Inflammatory macrophage treated with lipopolysaccharide for 4 hours (primary cell): ENCODE measurements at regions not wholly inside any gene's neighbourhood (a gene's known extent, or its start where the extent isn't known, plus 50 kb on each side); places are given as distances from the start of the nearest gene placed in this dataset.
"Not testable (repeated sequence)": the region's sequence is repeated elsewhere in the genome, so short reads cannot be mapped to it uniquely, and the experiment has no call there.

Experiments used
- DNase-seq: peaks from one replicate; pipeline ENCODE4 v3.0.0-alpha.2; 2020

DNA sequence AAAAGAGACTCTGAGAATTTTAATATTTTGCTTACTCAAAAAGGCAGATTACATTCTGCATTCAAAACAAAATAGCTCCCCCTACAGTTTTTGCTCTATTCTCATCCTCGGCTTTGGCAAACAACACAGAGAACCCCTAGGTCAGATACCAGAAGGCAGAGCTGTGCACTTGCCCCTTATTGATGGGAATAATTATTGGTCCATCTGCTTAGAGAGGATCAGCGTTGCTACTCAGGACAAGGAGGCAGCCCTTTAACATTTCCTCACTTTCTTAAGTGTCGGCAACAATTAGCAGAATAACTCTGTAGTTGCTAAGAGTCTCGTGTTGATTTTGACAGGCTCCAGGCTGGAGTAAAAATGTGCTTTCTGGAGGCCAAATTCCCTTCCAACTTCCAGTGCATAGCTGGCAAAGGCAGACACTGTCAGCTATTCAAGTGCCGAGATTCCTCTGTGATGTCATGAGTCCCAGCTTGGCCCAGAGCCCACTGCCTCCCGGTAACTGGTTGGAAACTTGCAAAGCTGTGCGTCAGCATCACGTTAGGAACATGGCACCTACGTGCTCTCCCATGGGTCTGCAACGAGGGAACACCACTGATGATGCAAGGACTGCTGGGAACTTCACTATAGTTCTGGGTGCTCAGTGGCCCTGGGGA is 482.7 kb upstream of the ADAMTS9 start:
- DNase-seq = no peak

DNA sequence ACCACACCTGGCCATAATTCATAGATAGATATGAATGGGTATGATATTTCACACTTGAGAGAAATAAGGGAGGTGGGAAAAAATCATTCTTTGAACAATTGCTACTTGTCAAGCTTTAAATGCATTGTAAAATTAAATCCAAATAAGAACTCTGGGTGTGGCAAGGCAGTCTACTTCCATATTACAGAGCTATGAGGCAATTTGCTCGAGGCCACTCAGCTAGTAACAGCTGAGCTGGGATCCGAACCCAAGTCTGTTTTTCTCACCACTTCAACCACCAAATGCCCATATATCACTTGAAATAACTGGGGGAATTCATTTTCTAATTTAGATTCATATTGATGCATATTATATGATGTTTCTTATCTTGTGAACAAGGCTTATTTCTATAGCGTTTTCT is 482.2 kb upstream of the ADAMTS9 start:
- no peak for DNase-seq

DNA sequence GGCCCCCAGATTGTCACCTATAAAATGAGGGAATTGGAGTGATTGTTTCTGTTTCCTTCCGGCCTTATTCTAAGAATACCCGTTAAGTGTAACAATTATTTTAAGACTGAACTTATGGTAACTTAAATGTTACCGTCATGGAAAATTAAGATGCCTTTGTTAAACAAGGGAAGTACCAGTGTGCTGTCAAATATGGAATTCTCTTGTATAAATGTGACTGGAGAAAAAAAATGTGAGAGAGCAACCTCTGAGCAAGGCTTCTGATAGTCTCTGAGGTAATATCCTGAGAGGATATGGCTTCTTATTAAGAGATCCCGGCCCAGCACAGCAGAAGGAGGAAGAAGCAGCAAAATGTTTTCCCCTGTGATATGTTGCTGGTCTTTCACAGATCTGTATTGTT is 480.7 kb upstream of the ADAMTS9 start:
- no peak for DNase-seq

DNA sequence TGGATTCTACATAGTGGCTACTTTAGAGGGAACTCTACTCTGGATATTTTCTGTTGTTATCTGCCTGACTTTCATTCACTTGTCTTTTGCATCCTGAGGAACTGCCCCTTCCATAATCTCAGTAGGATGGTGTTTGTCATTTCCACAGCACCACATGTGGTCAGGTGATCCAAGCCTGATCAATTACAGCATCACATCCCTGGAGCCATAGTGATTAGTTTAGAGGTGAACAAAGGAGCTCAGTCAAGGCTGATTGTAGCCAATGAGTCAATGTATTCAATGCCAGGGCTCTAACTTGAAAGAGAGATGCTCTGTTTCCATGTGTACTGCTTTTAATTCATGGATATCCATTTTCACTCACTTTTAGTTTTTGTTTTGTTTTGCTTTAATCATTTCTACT is 478.7 kb upstream of the ADAMTS9 start:
- no peak for DNase-seq

- no peak for DNase-seq
Measured at GRCh38 chr3:65158023-65158422, 470.2 kb upstream of the ADAMTS9 start.

DNA sequence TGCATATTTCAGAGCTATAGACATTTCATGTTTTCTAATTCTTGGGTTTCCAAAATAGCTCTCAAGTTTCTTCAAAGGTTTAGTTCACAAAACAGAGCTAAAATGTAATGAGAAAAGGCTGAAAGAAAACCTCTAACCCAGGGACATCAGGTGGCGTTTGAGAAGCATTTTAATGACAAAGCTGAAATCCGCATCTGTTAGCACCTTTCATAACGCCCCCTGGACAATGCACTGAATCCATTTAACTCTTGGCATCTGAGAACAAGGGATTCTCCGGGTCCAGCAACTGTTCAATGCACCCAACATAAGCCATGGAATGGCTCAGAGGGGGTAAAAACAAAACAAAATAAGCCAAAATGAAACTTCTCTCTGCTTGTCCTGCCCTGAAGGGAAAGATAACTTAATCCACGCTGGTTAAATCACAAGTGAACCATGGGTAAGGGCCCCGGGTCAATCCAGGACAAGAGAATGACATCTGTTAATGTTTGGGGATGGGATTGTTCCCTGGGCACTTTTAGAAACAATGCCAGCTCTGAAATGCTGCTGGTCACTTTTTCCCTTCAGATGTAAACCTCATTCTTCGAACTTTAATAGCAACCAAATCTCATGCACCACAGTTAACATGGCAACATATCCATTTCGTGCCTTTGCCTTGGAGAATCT is 466.2 kb upstream of the ADAMTS9 start:
- DNase-seq = no peak

DNA sequence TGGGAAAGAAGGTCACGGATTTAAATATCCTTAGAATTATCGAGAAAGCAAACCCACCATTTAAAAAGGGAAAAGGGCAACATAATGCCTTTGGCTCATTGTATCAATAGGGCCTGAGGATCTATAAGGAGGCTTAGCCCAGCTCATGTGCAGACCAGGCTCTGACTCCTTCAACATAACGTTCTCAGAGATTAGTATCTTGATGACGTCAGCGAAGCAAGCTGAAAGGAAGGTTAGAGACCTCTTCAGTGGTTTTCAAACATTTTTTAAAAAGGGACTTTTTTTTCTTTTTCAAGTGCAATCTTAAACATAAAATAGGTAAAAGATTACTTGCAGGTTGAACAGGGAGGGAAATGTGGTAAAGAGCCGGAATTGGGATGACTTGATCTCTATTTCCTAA is 463.9 kb upstream of the ADAMTS9 start:
- no peak for DNase-seq

DNA sequence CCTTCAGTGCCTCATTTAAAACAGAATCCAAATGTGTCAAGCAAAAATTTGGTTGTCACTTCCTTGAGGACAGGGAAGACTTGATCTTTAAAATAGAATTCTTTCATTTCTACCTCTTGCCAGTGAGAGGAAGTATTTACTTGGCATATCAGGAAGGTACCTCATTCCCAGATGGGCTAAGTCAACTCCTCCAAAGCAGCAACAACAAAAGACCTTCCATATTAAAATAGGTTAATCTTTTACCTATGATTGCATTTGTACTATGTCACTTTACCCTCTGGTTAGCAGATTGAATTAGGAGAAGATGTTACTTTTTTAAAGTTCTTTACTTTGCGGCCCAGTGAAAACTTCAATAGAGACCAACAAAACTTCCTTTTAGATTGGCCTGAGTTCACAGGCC is 462.1 kb upstream of the ADAMTS9 start:
- no peak for DNase-seq

- DNase-seq = no peak
Measured at GRCh38 chr3:65148687-65149086, 460.9 kb upstream of the ADAMTS9 start.

GRCh38 chr3:65146179-65146578 is 458.4 kb upstream of the ADAMTS9 start:
- no peak for DNase-seq

DNA sequence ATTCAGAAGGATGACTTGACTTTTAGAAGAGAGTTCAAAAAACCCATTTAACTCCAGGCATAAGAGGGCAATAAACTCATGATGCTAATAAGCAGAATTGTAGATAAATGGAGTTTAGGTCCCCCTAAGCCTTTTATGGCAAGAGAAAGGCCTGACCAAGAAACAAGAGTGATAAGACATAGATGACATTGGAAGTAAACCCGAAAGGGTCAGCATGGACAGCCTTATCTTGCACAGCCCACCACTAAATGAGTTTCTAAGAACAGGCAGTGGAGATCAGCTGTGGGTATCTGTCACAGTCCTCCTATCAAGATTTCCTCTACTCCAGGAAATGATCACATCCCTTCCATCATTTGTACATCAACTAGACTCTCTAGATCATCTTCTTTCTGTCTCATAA is 457.9 kb upstream of the ADAMTS9 start:
- DNase-seq = no peak

GRCh38 chr3:65144791-65145351 is 457.1 kb upstream of the ADAMTS9 start:
- DNase-seq = no peak

GRCh38 chr3:65142456-65142855 is 454.7 kb upstream of the ADAMTS9 start:
- no peak for DNase-seq

DNA sequence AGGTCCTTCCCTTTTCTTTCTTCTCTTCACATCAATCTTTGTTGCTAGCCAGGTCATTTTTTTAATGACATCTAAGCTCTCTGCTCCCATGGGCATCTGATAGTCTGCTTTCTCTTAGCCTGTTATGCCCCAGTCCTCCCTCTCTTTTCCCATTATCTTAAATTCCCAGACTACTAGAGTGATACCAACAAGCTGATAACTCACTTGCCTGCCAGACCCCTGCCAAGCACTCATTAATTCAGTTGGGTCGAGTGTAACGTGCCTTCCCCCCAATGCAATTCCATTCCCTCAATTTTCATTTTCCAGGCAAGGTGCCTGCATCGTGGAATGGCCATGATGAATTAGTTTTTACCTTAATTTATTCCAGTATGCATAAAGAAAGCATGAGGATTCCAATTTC is 450.8 kb upstream of the ADAMTS9 start:
- no peak for DNase-seq

DNA sequence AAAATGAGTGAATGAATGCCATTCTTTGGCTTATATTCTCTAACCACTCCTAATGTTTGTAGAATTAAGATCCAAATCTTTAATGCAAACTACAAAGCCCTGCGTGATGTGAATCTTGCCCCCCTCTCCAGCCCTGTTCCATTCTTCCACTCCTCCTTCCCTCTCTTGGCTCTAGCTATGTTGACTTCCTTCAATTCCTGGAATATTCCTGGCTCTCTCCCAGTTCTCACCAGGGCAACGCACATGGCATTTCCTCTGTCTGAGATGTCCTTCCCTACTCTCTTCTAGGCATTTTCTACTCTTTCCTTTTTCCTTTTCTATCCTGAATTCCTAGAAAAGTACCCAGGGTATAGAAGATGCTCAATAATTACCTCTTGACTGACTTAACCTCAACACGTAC is 446.0 kb upstream of the ADAMTS9 start:
- DNase-seq = not testable (repeated sequence)

GRCh38 chr3:65130782-65131181 is 443.0 kb upstream of the ADAMTS9 start:
- DNase-seq = no peak

- no peak for DNase-seq
Measured at GRCh38 chr3:65128346-65128745, 440.5 kb upstream of the ADAMTS9 start.

DNA sequence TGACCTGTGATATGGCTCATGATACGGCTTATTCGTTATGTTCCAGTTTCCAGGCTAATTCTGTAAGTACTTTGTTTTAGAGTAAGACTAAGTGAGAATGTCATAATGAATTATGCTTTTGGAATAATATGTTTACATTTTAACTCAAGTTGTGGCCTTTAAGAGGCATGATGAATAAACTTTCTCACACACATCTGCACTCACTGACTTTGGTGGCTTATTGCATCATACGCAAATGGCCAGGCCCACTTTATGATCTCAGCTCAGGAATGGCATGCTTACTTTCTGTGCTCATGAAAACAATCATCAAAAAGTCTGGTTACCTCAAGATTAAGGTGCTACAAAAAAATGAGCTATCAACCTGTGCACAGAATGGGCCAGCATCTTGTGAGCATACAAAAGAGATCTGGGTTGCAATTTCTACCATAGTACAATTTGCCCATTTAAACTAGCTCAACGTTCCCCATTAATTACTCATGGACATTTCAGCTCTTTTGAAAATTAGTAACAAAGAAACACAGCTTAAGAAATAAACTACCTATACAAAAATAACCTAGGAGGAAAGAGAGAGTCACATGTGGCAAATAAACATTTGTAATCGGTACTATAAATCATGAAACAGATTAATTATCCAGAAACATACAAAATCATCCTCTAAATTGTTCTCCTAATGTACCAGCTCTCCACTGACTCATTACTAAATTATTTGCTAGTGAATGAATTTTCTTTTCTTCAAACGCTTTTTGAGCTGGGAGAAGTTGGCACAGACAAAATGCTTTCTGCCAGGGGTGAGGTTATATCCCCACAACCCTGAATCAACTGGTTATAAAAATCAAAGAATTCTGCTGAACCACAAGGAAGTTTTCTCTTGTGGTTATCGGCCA is 439.0 kb upstream of the ADAMTS9 start:
- DNase-seq = no peak

DNA sequence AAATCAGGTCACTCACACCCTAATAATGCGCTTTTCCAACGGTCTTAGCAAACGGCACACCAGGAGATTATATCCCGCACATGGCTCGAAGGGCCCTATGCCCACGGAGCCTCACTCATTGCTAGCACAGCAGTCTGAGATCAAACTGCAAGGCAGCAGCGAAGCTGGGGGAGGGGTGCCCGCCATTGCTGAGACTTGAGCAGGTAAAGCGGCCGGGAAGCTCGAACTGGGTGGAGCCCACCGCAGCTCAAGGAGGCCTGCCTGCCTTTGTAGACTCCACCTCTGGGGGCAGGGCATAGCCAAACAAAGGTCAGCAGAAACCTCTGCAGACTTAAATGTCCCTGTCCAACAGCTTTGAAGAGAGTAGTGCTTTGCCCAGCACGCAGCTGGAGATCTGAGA is 432.4 kb upstream of the ADAMTS9 start:
- DNase-seq = not testable (repeated sequence)

DNA sequence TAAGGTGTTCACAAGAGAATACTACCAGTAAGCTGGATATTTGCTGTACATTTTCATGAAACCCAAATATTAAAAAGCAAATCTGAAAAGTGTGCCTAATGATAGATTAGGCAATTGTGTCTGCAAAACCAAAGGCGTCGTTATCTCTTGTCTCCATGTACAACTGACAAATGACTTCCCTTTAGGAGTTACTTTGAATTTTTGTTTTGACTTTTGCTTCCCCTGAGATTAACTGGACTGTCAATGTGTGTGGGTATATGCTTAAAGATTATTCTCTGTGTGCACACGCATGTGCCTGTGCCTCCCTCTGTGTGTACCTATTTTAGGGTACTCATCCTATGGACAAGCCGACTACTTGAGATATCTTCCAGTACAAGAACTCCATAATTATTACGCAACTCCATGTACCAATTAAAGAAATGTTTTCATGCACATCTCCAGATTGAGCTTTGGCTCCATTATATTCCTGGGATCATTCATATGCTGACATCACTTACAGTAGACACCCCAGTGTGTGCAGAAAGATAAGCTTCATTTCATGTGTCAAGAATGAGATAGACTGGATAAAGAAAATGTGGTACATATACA is 431.2 kb upstream of the ADAMTS9 start:
- DNase-seq = no peak

DNA sequence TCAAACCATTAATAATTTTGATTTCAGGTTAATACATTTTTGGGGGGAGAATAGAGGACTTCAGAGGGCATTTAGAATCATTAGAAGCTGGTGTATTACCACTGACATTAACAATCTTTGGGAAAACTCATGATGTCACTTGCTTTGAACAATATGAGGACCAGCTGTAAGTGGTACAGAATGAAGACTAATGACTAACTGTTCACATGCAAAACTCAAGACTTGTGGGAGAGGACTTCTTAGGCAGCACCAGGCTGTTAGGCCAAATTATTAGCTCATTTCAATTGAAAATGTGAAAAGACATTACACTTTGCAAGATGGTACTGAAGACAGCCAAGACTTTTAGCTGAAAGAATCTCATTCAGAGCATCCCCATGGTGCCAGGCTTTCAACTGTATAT is 426.2 kb upstream of the ADAMTS9 start:
- DNase-seq = no peak

- DNase-seq = no peak
Measured at GRCh38 chr3:65112751-65113300, 425.0 kb upstream of the ADAMTS9 start.

GRCh38 chr3:65110661-65111060 is 422.9 kb upstream of the ADAMTS9 start:
- no peak for DNase-seq
